CD4-positive, alpha-beta T cell treated with Interleukin-17A for 1 hour (primary cell): ENCODE measurements at regions not wholly inside any gene's neighbourhood (a gene's known extent, or its start where the extent isn't known, plus 50 kb on each side); places are given as distances from the start of the nearest gene placed in this dataset.
A peak's percentile ranks its signal among the peaks of the same experiment; 100 is the strongest.
"Not testable (repeated sequence)": the region's sequence is repeated elsewhere in the genome, so short reads cannot be mapped to it uniquely, and the experiment has no call there.

Experiments
- DNase-seq: peaks from one replicate; pipeline ENCODE4 v3.0.0-alpha.2; 2020

DNA sequence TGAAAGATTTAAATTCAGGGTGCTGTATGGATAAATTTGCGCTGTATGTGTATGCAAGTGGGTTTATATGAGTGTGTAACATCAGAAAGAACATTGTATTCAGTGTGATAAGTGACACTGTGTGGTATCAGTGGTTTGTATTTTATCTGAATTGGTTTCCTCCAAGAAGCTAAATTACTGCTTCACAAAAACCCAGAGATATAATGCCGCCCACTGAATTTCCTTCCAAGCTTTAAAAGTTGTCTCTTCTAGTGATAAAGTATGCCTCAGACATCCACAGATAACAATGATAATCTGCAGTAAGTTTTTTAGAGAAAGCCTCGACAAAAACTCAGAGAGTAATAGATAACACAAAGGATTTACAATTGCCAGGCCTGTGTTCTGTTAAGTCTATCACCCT, 710.6 kb upstream of the HS3ST1 start:
- no peak for DNase-seq

DNA sequence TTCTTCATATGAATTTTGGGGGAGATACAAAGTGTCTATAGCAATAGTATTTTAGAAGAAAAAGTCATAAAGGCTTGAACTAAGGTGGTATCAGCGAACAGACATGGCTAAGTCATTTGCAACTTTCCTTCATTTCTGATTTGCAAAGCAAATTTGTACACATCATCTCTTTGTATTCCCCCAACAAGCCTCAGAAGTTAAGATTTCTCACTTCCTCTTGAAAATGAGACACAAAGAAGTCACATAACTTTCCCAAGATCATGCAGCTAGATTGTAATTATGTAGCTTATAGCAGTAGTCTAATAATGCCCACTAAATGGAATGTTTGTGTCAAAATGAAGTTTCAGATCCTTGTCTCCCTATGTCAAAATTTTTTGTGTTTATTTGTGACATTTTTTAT, 709.8 kb upstream of the HS3ST1 start:
- DNase-seq: no peak

DNA sequence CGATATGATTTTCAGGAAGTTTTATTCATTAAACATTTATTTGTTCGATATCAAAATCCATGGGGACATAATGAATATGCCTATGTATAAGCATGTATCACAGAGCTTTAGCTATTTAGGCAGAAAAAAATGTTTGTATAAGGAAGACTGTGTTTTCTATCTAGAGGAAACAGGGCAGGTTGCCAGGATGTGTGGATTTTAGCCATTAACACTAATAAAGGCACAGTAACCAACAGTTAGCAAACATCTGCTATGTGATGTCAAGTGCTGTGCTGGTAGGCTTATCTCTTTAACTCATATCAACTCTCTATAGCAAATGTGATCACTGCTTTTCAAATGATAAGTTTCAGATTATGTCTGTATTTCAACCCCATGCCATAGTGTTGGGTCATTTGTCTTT, 708.9 kb upstream of the HS3ST1 start:
- DNase-seq: no peak

DNA sequence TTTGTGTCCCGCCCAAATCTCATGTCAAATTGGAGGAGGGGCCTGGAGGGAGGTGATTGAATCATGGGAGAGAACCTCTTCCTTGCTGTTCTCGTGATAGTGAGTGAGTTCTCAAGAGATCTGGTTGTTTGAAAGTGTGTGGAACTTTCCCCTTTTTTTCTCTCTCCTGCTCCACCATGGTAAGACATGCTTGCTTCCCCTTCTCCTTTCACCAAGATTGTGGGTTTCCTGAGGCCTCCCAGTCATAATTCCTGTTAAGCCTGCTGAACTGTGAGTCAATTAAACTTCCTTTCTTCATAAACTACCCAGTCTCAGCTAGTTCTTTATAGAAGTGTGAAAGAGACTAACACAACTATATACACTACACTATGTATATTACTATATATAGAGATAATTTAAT, 697.8 kb upstream of the HS3ST1 start:
- no peak for DNase-seq

DNA sequence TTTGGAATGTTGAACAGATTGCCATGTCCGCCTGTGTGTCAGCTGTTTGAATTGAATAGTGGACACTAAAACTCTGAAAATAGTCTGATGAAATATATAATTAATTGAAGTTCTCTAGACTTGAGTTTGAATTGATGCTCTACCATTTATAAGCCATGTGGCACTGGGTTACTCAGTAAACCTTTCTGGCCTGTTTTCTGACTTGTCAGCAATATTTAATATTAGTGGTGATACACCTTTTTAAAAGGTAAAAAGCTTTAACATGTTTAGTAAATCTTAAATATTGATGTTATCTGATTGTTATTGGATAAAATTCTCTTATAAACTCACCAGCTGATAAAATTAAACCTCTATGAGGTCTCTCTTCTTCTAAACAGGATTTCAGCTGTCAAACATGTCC, 695.4 kb upstream of the HS3ST1 start:
- DNase-seq: no peak

DNA sequence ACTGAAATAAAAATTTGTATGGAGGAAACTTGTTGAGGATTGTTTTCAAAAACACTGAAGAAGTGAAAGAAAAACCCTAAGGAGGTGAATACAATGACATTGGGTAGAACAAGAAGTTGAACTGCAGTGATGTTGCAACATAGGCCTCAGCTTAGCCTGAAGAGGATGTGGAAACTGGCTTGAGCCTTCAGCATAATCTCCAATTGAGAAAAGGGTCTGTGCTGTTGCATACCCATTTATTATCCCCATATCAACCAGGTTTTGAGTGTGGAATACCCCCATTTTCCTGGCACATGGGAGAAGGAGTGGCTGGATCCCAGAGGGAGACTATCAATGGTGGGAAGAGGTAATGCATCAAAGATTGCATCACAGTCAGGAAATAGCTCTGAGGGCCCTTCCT, 695.0 kb upstream of the HS3ST1 start:
- DNase-seq: no peak

DNA sequence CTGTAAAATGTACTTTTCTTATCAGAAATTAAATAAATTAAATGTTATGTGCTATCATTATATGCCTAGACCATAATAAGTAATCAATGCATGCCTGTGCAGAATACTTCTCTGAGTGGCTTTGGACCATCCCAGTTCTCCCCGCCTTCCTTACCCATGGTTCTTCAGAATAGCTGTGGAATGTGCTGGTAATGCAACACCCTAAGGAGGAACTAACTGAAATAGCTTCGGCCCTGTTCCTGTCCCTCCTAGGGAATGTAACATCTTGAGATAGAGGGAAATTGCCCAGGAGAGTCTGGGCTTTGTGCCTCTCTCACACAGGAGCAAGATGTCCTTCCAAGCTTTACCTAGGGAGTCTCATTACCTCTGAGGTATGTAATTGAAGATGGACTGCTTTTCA, 693.6 kb upstream of the HS3ST1 start:
- no peak for DNase-seq

DNA sequence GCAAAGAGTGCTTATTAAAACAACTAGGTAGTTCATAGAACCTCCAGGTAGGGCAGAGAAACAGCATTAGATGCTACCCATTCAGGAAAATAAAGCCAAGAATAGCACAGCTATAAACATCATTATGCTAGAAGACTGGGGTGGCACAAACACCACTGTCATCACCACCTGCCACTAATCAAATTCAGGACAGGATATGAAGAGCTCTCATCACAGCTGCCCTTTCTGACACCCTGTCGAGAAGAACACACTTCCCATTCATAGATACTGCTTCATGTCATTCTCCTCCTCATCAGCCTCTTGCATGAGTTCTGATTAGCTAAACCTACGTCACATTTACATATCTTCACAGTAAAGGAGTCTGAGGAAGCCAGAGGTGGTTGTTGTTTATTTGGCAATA, 692.3 kb upstream of the HS3ST1 start:
- no peak for DNase-seq

DNA sequence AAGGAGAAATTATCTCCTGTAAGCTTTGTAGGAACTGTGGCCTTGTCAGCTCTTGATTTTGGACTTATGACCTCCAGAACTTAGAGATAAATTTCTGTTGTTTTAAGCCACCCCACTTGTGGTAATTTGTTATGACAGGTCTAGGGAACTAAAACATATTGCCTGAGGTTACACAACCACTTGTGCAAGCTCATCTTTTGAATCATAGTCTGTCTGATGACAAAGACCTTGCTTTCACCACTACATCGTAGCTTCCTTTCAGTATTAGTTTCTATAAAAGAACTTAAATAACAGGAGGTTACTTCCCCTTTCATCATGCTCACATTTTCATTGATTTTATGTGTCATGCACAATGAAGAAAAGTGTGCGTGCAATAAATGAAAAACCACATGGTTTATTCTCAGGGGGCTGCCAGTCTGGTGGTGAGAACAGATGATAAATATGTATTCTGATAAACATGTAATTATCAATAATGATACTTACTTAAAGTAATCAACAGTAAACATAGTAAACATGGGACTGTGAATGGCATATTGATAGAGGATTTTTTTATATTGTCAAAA, 690.0 kb upstream of the HS3ST1 start:
- peak; percentile 25 for DNase-seq

DNA sequence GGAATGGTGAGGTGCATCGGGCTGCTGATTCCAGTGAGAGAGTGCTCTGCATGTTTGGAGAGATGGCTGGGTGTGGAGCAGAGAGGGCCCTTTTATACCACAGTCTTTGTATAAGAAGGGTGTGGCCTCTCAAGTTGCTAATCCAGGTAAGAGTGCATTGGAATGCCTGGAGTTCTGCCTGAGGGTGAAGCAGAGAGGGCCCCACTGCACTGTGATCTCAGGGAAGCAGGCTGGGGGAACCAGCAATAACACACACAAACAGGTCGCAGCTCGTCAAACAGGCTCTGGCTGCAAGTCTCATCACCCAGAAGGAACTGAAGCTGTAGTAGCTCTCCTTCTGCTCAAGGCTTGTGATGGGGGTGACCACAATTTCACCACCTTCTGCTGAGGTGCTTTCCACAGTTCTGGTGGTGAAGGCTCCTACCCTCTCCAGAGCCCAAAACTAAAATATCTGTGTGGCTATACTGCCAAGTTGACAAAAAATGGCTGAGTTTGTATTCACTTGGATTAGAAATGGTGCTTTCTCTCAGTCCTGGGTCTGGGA, 687.4 kb upstream of the HS3ST1 start:
- DNase-seq: no peak

DNA sequence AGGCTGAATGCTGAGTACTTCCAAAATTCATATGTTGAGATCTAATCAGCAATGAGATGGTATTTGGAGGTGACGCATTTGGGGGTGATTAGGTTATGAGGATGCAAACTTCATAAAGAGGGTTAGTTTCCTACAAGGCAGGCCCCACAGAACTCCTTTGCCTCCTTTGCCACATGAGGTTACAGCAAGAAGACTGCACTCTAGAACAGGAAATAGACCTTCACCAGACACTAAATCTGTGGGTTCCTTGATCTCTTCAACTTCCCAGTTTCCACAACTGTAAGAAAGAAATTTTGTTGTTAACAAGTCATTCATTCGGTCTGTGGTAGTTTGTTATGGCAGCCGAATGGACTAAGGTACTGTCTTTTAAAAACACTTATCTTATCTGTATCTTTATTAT, 681.9 kb upstream of the HS3ST1 start:
- DNase-seq: no peak

DNA sequence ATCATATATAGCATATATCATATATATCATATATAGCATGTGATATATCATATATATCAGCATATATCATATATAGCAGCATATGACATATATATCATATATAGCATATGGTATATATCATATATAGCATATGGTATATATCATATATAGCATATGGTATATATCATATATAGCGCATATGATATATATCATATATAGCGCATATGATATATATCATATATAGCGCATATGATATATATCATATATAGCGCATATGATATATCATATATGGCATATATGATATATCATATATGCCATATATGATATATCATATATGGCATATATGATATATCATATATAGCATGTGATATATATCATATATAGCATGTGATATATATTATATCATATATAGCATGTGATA, 680.4 kb upstream of the HS3ST1 start:
- not testable (repeated sequence) for DNase-seq

DNA sequence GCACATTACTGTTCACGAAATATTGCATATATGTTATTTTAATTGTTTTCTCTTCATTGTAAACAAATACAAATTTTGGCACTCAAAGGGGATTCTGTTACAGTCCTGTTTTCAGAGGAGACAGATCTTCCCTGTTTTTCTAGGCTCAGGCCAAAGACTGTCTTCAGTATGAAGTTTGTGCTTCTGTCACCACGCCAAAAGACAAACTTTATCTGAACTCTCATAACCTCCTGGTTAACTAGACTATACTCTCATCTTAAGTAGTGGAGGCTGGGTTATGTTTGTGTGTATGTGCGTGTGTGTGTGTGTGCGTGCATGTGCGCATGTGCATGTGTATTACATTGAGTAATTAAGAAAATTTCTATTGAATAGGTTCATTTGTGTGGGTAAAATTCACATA, 676.8 kb upstream of the HS3ST1 start:
- no peak for DNase-seq

DNA sequence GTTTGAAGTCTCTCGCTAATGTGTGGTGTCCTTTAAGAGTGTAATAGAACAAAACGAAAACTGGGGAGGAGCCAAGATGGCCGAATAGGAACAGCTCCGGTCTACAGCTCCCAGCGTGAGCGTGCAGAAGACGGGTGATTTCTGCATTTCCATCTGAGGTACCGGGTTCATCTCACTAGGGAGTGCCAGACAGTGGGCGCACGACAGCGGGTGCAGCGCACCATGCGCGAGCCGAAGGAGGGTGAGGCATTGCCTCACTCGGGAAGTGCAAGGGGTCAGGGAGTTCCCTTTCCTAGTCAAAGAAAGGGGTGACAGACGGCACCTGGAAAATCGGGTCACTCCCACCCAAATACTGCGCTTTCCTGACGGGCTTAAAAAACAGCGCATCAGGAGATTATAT, 661.2 kb upstream of the HS3ST1 start:
- DNase-seq: not testable (repeated sequence)

DNA sequence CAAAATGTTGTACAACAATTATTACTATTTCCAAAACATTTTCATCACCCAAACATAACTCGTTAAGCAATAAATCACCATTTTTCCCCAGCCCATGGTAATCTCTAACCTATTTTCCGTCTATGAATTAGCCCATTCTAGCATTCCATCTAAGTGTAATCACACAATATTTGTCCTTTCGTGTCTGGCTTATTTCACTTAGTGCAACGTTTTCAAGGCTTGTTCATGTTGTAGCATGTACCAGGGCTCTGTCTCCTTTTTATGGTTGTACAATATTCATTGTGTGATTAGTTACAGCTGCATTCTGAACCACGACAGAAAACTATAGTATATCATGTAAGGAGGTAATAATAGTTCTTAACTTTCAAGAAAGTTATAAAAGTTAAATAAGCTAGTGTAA, 656.0 kb upstream of the HS3ST1 start:
- DNase-seq: no peak

DNA sequence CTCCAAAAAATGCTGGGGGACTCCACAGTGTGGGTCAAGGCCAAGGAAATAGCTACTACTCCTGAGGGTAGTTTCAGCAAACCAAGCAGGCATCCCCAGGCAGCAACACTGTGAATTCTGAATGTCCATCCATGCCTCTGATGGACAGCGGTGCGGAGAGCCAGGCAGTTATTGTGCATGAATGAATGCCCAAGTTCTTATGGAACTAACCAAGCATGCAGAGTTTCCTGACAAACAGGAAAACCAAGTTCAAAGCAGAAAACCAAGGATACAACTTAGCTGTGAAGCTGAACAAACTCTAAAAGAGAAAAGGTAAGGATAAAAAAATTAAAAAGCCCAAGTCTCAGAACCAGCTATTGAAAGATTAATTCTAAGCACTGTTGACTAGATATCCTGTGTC, 642.6 kb upstream of the HS3ST1 start:
- DNase-seq: no peak

DNA sequence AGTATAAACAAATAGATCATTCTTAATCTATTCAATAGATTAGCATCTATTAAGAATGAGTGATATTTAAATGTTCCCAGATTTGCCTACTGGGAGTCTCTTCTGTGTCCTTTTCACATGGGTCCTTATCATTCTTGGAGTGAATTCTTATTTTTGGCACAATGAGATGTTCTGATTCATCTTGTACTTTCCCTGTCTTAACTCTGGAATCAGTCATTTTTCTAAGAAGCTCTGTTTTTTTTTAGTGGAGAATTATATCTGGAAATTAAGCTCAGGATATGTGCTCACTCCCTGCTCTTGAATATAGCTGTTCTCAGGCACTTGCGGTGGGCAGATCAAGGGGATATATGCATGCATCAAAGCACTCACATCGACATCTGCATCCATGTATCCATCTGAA, 625.3 kb upstream of the HS3ST1 start:
- DNase-seq: no peak

DNA sequence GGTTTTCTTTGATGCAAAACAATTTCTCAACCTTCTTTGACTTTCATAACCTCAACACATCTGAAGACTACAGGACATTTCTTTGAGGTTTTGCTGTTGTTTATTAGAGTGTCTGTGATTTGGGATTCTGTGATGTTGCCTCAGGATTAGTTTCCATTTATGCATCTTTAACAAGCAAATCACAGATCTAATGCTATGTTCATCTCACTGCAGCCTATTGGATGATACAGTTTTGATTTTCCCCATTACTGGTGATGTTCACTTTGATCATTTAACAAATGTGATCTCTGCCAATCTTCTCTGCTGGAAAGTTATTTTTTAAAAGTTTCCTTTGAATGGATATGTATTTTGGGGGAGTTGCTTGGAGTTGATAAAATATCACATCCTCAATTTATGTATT, 624.9 kb upstream of the HS3ST1 start:
- no peak for DNase-seq

DNA sequence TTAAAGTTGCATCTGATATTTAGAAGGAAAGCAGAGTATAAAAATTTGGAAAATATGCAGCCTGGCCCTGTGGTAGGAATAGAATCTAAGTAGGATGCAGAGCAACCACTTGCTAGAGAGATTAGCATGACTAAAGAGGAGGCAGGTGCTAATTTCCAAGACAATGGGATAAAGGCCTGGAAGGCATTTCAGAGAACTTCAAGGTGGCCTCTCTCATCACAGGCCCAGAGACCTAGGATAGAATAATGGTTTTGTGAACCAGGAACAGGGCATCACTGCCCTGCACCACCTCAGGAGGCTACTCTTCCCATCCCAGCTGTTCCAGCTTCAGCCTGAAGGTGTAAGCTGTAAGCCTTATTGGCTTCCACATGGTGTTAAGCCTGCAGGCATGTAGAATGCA, 621.7 kb upstream of the HS3ST1 start:
- DNase-seq: no peak

DNA sequence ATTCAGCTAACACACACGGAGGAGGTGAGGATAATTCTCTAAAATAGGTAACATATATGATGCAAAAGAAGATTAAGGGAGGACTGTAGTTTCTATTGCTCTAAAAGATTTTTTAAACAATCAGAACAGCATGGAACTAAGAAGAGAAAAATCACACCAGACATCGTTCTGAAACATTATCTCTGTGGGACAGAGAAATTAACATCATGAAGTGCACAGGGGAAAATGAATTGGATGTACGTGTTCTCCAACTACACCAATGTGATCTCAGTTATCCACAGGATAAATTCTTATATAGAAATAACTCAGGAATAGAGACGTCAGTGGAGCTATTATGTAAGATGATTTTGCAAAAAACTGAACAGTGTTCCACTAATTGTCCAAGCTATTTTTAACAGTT, 614.1 kb upstream of the HS3ST1 start:
- no peak for DNase-seq

DNA sequence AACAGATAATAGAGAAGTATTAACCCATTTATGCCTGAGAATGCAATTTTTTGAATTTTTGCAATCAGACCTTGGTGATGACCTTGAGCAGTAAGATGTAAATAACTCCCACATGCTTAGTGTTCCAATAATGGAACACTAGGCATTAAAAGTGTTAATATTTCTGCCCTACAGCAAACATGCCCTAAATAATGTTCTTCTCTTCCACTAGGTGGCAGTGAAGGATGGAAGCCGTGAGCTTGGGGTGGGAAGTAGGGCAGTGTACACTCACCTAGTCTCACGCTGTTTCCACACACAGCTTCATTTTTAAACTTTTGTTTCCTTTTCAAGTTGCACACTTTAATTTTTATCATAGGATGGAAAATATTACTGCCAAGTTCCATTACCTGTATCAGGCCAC, 613.1 kb upstream of the HS3ST1 start:
- DNase-seq: no peak

DNA sequence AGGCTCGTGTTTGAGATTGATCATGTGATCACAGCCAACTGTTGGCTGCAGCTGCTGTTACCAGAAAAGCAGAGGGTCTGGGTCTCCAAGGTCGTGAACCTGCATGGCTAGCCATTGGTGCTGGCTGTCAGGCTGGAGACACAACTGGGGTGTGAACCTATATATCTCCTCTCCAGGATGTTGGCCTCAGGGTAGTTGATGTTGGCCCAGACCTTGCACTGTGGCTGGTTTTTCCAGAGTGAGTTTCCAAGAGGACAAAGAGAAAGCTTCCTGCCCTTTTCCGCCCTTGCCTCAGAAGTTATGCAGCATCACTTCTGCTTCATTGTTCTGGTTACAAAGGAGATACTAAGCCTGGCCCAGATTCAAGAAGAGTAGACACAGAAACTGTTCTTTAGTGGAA, 607.8 kb upstream of the HS3ST1 start:
- no peak for DNase-seq

DNA sequence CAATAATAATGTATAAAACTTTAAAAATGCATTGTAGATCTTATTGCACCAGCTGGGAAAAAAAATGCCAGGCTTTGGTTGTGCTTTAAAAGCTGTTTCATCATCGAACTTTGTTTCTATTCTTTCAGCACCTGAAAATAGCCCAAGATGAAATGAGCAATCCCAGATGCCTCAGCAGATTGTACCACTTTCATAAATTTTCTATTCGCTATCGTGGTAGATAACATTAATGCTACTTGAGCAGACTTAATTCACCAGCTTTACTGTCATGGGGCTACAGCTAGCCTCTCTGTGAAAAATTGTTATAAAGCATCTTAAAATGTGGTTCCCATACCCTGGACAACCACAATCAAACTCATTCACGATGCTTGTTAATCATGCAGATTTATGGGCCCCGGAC, 599.6 kb upstream of the HS3ST1 start:
- DNase-seq: no peak

DNA sequence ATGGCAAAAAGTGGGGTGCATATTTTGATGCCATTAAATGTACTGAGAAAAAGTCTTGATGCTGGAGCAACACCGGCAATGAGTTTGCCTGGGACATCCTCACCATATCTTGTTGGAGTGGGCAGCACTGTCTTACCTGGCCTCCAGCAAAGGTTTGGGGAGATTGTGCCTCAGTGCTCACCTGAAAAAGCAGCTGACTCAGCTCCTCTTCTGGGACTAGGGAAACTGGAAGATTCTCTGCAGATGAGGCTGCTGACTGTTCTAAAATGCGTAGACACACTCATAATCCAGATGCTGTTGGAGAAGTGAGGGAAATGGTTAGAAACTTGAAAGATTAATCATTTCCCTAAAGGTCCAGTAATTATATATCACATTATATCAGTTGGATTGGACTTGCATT, 593.7 kb upstream of the HS3ST1 start:
- DNase-seq: no peak

DNA sequence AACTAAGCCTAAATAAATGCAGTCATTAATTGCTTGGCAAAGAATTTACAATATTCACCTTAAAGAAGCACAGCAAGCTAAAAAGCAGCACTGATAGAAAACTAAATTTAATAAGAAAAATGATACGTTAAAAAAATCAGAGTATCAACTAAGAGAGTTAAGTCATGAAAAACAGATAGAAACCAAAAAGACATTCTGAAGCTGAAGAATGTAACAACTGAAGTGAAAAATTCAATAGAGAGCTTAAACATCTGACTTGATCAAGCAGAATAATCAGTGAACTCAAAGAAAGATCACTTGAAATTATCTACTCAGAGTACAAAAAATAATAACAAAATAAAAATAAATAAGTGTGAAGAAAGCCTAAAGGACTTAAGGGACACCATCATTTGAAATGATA, 588.0 kb upstream of the HS3ST1 start:
- no peak for DNase-seq

DNA sequence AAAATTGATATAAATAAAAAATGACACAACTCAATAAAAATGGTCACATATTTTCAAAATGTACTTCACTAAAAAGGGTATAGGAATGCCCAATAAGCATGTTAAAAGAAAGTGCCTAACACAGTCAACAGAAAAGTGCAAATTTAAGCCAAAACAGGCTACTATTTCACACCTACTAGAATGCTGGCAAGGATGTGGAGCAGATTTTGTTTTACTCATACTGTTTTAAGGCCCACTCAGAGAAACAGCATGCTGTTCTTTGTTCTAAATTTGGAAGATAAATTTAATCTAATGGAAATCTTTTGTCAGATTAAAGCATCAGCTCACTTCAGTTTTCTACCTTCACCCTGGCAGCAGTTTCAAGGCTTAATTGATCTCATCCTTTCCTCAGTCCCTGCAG, 576.8 kb upstream of the HS3ST1 start:
- DNase-seq: no peak
